ENCODE measurements at regions not wholly inside any gene's neighbourhood (a gene's known extent, or its start where the extent isn't known, plus 50 kb on each side); places are given as distances from the start of the nearest gene placed in this dataset.

- H3K27me3 Mint-ChIP-seq (ENCODE audit: low read depth in 3 of 3), result no peaks in the 10 kb centered on the region
- peaks cover 0 to 8% (median 0%) of the 10 kb centered on the region in 7 donors for H3K9me3 Mint-ChIP-seq
- H3K36me3 Mint-ChIP-seq, result no peaks in the 10 kb centered on the region
- peaks cover 2% of the 10 kb centered on the region for H3K4me1 Mint-ChIP-seq
- Histone ChIP-seq H3K79me2 (ENCODE audit: insufficient read depth, low read length) (no peaks in the 10 kb centered on the region), H3K36me3 (replicated peaks in 1 of 2; ENCODE audit: control insufficient read depth in 1 of 2, insufficient read depth in 2 of 2, low read length in 2 of 2) (no peaks in the 10 kb centered on the region), H3K9me3 (replicated peaks in 1 of 2; ENCODE audit: control insufficient read depth in 1 of 2, insufficient read depth in 1 of 2, low read length in 2 of 2) (no peaks in the 10 kb centered on the region), H3K9ac (ENCODE audit: insufficient read depth, low read length, poor library complexity, severe bottlenecking) (no peak overlapping the region), H3K4me3 (replicated peaks in 1 of 3; ENCODE audit: low read depth in 2 of 3, low read length in 3 of 3) (no peak overlapping the region), H3K27ac (ENCODE audit: low read depth in 1 of 2, low read length in 2 of 2) (no peak overlapping the region), H4K20me1 (ENCODE audit: insufficient read depth, low read length) (no peaks in the 10 kb centered on the region), H3K4me1 (ENCODE audit: control insufficient read depth in 1 of 2, insufficient read depth in 2 of 2, low read length in 2 of 2) (no peaks in the 10 kb centered on the region), H3K27me3 (ENCODE audit: control insufficient read depth in 2 of 2, insufficient read depth in 2 of 2, low read length in 2 of 2) (no peaks in the 10 kb centered on the region), H2AFZ (ENCODE audit: insufficient read depth, low read depth, low read length, poor library complexity, severe bottlenecking) (no peak overlapping the region), H3K4me2 (replicated peaks; ENCODE audit: extremely low read depth, low read length, poor library complexity, severe bottlenecking) (no peak overlapping the region)
- H3K4me3 Mint-ChIP-seq, result no peak overlapping the region
- no peak for TF ChIP-seq CTCF (IDR thresholded peaks at IDR 0.05)
- WGBS (ENCODE audit: insufficient coverage), result 87% methylated on average over 3 of the region's 3 CpGs
- intact Hi-C loops (cut with micrococcal nuclease), result no loop called here
- H3K27ac Mint-ChIP-seq, result peak overlapping the region in 1 of 7 donors; percentile 2
- DNase-seq, result no peak
Measured at GRCh38 chr4:15245006-15245530, 182.8 kb upstream of the C1QTNF7 start.

DNA sequence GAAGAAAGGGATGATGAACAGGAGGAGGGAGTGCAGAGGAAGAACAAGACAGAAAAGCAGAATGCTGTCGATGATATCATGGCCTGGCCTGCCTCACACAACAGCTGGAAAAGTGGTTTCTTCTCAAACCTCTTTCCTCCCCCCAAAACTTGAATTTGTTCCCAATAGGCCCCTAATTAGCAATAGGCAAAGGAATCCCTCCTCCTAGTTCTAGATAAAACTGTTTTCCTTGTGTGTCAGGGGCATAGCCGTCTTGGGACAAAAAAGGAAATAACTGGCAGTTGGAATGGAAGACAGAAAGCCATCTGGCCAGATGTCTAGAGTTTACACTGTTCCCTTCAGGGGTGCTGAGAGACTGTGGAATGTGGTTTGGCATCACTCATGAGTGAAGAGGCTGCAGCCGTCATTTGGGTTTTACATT lies 177.8 kb upstream of the C1QTNF7 start:
- WGBS (ENCODE audit: insufficient coverage), result 100% methylated on average over 1 of the region's 3 CpGs

More for the DNA sequence above, 177.8 kb upstream of the C1QTNF7 start:
- Mint-ChIP-seq H3K9me3 (peaks cover 0 to 5% (median 0%) of the 10 kb centered on the region in 7 donors), H3K36me3 (peaks cover 0 to 3% of the 10 kb centered on the region in 2 donors), H3K27me3 (ENCODE audit: low read depth in 3 of 3) (peaks cover 0 to 1% (median 0%) of the 10 kb centered on the region in 3 donors), H3K27ac (no peak overlapping the region), H3K4me1 (peaks cover 21% of the 10 kb centered on the region), H3K4me3 (no peak overlapping the region)
- Histone ChIP-seq H3K4me3 (replicated peaks in 1 of 3; ENCODE audit: low read depth in 2 of 3, low read length in 3 of 3) (no peak overlapping the region), H3K27me3 (ENCODE audit: control insufficient read depth in 2 of 2, insufficient read depth in 2 of 2, low read length in 2 of 2) (no peaks in the 10 kb centered on the region), H4K20me1 (ENCODE audit: insufficient read depth, low read length) (no peaks in the 10 kb centered on the region), H3K4me1 (ENCODE audit: control insufficient read depth in 1 of 2, insufficient read depth in 2 of 2, low read length in 2 of 2) (peaks cover 19 to 21% of the 10 kb centered on the region in 2 donors), H3K79me2 (ENCODE audit: insufficient read depth, low read length) (no peaks in the 10 kb centered on the region), H3K27ac (ENCODE audit: low read depth in 1 of 2, low read length in 2 of 2) (no peak overlapping the region), H2AFZ (ENCODE audit: insufficient read depth, low read depth, low read length, poor library complexity, severe bottlenecking) (no peak overlapping the region), H3K36me3 (replicated peaks in 1 of 2; ENCODE audit: control insufficient read depth in 1 of 2, insufficient read depth in 2 of 2, low read length in 2 of 2) (no peaks in the 10 kb centered on the region), H3K9ac (ENCODE audit: insufficient read depth, low read length, poor library complexity, severe bottlenecking) (no peak overlapping the region), H3K4me2 (replicated peaks; ENCODE audit: extremely low read depth, low read length, poor library complexity, severe bottlenecking) (no peak overlapping the region), H3K9me3 (replicated peaks in 1 of 2; ENCODE audit: control insufficient read depth in 1 of 2, insufficient read depth in 1 of 2, low read length in 2 of 2) (no peaks in the 10 kb centered on the region)
- no peak for DNase-seq
- TF ChIP-seq CTCF (IDR thresholded peaks at IDR 0.05), result no peak
- intact Hi-C loops (cut with micrococcal nuclease), result no loop called here

All from CD14-positive monocyte (primary cell).